AG04449 (cell line): ENCODE measurements at regions not wholly inside any gene's neighbourhood (a gene's known extent, or its start where the extent isn't known, plus 50 kb on each side); places are given as distances from the start of the nearest gene placed in this dataset.
"Not testable (repeated sequence)": the region's sequence is repeated elsewhere in the genome, so short reads cannot be mapped to it uniquely, and the experiment has no call there.

ENCODE experiments used
- CTCF ChIA-PET: fragments of 350-600 bp; formaldehyde crosslinking; extraction: SDS; loops from one replicate; lab custom pipeline; 2021; ENCODE audit warnings: antibody characterized with exemption; lab: Yijun Ruan, JAX
- POLR2A ChIA-PET: fragments of 400-600, 350-600 bp; formaldehyde crosslinking; extraction: SDS; loops from one replicate; lab custom pipeline; 2020; ENCODE audit warnings: antibody characterized with exemption, inconsistent platforms; lab: Yijun Ruan, JAX
- DNase-seq: peaks from one replicate; pipeline ENCODE4 v3.0.0-alpha.2; 2010; ENCODE audit warnings: low read depth, low spot score
- H3K4me3 ChIP-seq: 2 replicates; pipeline ENCODE4 v1.5.1; 2011; ENCODE audit warnings: low read depth, mild to moderate bottlenecking, control low read depth, low read length
- TF ChIP-seq, protein P1 (sequence below): IDR thresholded peaks from one replicate; pipeline ENCODE4 v1.5.1; 2011; ENCODE audit warnings: mild to moderate bottlenecking, moderate library complexity, low read length, control low read depth, inconsistent platforms; ENCODE audit not compliant: insufficient read depth; ENCODE audit errors: missing control alignments

DNA sequence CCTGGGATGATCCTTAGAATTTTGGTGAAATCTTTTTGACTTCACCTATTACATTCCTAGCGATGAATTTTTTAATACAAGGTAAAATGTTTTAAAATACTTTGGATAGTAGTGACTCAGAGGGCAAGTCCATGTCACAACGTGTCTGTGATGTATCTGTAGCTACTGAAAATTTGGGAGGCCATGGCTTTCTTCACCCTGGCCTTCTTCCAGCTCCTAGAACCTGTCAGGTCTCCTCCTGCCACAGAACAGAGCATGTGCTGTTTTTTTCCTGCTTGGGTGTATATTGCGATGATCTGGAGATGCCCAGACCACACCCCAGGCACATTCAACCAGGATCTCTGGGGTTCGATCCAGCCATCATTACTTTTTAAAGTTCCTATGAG lies 194.4 kb downstream of the BTBD3 start:
- H3K4me3 ChIP-seq = no peak overlapping the region
- DNase-seq = no peak
- ChIA-PET CTCF (no interaction called here), POLR2A (no interaction called here)
- TF ChIP-seq, protein P1, sequence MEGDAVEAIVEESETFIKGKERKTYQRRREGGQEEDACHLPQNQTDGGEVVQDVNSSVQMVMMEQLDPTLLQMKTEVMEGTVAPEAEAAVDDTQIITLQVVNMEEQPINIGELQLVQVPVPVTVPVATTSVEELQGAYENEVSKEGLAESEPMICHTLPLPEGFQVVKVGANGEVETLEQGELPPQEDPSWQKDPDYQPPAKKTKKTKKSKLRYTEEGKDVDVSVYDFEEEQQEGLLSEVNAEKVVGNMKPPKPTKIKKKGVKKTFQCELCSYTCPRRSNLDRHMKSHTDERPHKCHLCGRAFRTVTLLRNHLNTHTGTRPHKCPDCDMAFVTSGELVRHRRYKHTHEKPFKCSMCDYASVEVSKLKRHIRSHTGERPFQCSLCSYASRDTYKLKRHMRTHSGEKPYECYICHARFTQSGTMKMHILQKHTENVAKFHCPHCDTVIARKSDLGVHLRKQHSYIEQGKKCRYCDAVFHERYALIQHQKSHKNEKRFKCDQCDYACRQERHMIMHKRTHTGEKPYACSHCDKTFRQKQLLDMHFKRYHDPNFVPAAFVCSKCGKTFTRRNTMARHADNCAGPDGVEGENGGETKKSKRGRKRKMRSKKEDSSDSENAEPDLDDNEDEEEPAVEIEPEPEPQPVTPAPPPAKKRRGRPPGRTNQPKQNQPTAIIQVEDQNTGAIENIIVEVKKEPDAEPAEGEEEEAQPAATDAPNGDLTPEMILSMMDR = no peak

DNA sequence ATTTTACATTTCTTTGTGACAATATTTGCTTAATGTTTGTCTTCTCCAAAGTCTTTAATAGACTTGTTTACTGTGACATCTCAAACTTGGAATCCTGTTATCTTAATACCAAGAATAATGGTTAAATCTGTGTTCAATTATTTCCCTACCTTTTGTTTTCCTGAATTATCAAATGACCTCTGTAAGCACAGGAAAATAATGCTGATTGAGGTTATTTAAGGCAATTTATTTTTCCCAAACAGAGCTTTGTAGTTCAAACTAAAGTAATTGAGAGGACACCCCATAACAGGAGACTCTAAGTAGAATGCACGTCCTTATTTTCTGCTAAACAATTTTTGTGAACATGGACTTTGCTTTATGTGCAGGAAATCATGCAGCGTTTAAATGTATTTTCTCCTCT lies 195.0 kb downstream of the BTBD3 start:
- no peak overlapping the region for H3K4me3 ChIP-seq
- ChIA-PET POLR2A (no interaction called here), CTCF (no interaction called here)
- no peak for DNase-seq
- TF ChIP-seq, protein P1 = no peak

DNA sequence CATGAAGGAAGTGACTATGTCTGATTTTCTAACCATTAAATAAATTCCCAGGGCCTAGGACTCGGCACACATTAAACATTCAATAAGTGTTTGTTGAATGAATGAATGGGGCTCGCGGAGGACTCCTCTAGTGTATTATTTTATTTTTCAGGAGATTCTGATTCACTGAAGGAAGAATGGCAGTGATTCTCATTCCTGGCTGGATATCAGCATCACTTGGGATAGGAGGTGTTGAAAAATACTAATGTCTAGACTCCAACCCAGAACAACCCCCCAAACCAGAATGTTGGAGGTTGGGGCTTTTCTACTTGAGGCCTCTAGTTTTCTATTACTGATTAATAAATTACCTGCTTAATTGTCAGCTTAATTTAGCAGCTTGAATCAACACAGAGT lies 195.4 kb downstream of the BTBD3 start:
- ChIA-PET CTCF (no interaction called here), POLR2A (no interaction called here)
- DNase-seq = no peak
- no peak overlapping the region for H3K4me3 ChIP-seq
- TF ChIP-seq, protein P1 = no peak

DNA sequence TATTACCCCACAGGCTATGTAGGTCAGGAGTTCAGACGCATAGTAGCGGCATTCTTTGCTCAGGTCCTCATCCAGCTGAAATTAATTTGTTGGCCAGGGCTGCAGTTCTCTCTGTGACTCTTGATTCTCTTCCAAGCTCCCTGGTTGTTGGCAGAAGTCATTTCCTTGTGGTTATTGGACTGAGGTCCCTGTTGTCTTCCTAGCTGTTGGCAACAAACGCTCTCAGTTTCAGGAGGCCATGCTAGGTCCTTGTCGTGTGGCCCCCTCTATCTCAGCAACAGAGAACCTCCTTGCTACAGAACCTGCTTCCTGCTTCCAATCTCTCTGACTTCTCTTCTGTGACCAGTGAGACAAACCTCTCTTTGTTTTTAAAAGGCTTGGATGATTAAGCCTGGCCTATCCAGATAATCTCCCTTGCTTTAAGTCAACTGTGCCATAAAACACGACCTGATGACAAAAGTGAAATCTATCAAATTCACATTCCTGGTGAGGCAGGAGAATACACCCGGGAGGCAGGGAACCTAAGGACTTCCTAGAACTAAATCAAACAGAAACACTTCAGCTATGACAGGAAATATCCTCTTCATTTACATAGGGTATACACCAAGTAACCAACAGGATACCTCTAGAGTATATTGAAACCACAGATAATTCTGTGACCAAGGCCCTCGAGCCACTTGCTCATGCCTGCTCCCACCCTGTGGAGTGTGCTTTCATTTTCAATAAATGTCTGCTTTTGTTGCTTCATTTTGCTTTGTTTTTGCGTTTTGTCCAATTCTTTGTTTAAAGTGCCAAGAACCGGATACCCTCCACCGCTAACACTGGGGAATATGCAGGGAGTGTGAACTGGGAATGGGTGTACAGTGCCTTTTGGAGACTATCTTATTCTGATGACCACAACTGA lies 196.0 kb downstream of the BTBD3 start:
- CTCF ChIA-PET = no interaction called here
- no peak for DNase-seq
- TF ChIP-seq, protein P1 = no peak
- no peak overlapping the region for H3K4me3 ChIP-seq
- POLR2A ChIA-PET = no interaction called here

GRCh38 chr20:12129114-12129513 lies 211.4 kb downstream of the BTBD3 start:
- CTCF ChIA-PET, POLR2A ChIA-PET, DNase-seq, H3K4me3 ChIP-seq: not testable (repeated sequence)

GRCh38 chr20:12129532-12129931 lies 211.8 kb downstream of the BTBD3 start:
- POLR2A ChIA-PET, H3K4me3 ChIP-seq, DNase-seq, CTCF ChIA-PET: not testable (repeated sequence)

DNA sequence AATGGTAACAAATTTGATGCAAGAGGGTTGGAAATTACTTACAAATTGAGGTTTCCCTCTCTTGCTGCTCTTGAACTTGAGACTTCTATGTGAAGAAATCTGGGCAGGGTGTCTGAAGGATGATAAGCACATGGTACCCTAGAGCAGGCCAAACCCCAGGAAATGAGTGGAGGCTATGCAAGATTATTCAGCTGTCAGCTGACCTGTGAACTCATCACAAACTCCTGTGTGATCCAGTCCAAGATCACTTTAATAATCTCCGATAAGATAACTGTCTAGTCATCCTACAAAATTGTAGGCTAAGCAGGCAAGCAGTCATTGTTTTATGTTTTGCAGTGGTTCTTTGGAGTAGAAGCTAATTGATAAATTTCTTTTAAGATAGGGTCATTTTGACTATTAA lies 213.1 kb downstream of the BTBD3 start:
- ChIA-PET POLR2A (no interaction called here), CTCF (no interaction called here)
- H3K4me3 ChIP-seq = no peak overlapping the region
- TF ChIP-seq, protein P1 = no peak
- no peak for DNase-seq
